ENCODE measurements at regions not wholly inside any gene's neighbourhood (a gene's known extent, or its start where the extent isn't known, plus 50 kb on each side); places are given as distances from the start of the nearest gene placed in this dataset.

DNA sequence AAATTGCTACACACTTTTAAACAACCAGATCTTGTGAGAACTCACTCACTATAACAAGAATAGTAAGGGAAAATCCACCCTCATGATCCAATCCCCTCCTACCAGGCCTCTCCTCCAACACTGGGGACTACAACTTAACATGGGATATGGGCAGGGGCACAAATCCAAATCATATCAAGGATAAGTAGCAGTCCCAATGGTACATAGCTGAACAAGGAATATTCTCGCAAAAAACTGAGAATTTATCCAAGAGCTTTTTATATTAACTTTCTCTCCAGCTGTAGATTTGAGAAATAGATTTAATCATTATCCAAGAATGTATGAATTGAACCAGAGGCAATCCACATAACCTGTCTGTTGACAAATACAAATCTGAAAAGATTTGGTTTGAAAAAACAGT is 185.2 kb downstream of the TMTC3 start:
- intact Hi-C loops (cut with micrococcal nuclease; ENCODE audit: unreplicated experiment): no loop called here
- BruUV-seq (replicated peaks): no TSS peak
- H3K4me3 ChIP-seq (ENCODE audit: low read depth, low read length, poor library complexity, severe bottlenecking): no peak overlapping the region
- no peaks in the 10 kb centered on the region for H3K4me1 ChIP-seq (ENCODE audit: insufficient read depth, low read length, poor library complexity, severe bottlenecking)
- POLR2A ChIA-PET (ENCODE audit: low non-redundant PET): no interaction called here
- no peaks in the 10 kb centered on the region for H3K9me3 ChIP-seq (ENCODE audit: low read depth, low read length, poor library complexity, severe bottlenecking)
- no peaks in the 10 kb centered on the region for H3K36me3 ChIP-seq (ENCODE audit: insufficient read depth, low read length, poor library complexity, severe bottlenecking)
- no peak overlapping the region for H3K27ac ChIP-seq (ENCODE audit: low read depth, low read length, poor library complexity, severe bottlenecking)
- no peak for DNase-seq (ENCODE audit: low spot score)
- no peaks in the 10 kb centered on the region for H3K27me3 ChIP-seq (replicated peaks; ENCODE audit: insufficient read depth, low read depth, low read length, poor library complexity)
- TF ChIP-seq, protein P1, sequence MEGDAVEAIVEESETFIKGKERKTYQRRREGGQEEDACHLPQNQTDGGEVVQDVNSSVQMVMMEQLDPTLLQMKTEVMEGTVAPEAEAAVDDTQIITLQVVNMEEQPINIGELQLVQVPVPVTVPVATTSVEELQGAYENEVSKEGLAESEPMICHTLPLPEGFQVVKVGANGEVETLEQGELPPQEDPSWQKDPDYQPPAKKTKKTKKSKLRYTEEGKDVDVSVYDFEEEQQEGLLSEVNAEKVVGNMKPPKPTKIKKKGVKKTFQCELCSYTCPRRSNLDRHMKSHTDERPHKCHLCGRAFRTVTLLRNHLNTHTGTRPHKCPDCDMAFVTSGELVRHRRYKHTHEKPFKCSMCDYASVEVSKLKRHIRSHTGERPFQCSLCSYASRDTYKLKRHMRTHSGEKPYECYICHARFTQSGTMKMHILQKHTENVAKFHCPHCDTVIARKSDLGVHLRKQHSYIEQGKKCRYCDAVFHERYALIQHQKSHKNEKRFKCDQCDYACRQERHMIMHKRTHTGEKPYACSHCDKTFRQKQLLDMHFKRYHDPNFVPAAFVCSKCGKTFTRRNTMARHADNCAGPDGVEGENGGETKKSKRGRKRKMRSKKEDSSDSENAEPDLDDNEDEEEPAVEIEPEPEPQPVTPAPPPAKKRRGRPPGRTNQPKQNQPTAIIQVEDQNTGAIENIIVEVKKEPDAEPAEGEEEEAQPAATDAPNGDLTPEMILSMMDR (conservative IDR thresholded peaks at IDR 0.05; ENCODE audit: low read depth, low read length): no peak
- no peak for TF ChIP-seq EZH2 (IDR thresholded peaks at IDR 0.05; ENCODE audit: borderline replicate concordance, low read depth, low read length, poor library complexity, severe bottlenecking)
- CTCF ChIA-PET: no interaction called here

DNA sequence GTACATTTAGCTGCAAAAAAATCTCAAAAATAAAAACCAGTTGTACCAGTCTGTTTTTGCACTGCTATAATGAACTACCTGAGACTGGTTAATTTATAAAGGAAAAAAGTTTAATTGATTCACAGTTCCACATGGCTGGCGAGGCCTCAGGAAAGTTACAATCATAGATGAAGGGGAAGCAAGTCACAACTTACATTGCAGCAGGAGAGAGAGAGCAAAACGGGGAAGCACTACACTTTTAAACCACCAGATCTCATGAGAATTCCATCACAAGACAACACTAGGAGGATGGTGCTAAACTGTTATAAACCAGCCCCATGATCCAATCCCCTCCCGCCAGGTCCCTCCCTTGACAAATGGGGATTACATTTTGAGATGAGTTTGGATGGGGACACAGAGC is 186.0 kb downstream of the TMTC3 start:
- no TSS peak for BruUV-seq (replicated peaks)
- Histone ChIP-seq H3K36me3 (ENCODE audit: insufficient read depth, low read length, poor library complexity, severe bottlenecking) (no peaks in the 10 kb centered on the region), H3K27ac (ENCODE audit: low read depth, low read length, poor library complexity, severe bottlenecking) (no peak overlapping the region), H3K4me1 (ENCODE audit: insufficient read depth, low read length, poor library complexity, severe bottlenecking) (no peaks in the 10 kb centered on the region), H3K27me3 (replicated peaks; ENCODE audit: insufficient read depth, low read depth, low read length, poor library complexity) (no peaks in the 10 kb centered on the region), H3K4me3 (ENCODE audit: low read depth, low read length, poor library complexity, severe bottlenecking) (no peak overlapping the region), H3K9me3 (ENCODE audit: low read depth, low read length, poor library complexity, severe bottlenecking) (no peaks in the 10 kb centered on the region)
- no peak for TF ChIP-seq EZH2 (IDR thresholded peaks at IDR 0.05; ENCODE audit: borderline replicate concordance, low read depth, low read length, poor library complexity, severe bottlenecking)
- TF ChIP-seq, protein P1 (conservative IDR thresholded peaks at IDR 0.05; ENCODE audit: low read depth, low read length): no peak
- ChIA-PET CTCF (no interaction called here), POLR2A (ENCODE audit: low non-redundant PET) (no interaction called here)
- DNase-seq (ENCODE audit: low spot score): no peak
- intact Hi-C loops (cut with micrococcal nuclease; ENCODE audit: unreplicated experiment): no loop called here

DNA sequence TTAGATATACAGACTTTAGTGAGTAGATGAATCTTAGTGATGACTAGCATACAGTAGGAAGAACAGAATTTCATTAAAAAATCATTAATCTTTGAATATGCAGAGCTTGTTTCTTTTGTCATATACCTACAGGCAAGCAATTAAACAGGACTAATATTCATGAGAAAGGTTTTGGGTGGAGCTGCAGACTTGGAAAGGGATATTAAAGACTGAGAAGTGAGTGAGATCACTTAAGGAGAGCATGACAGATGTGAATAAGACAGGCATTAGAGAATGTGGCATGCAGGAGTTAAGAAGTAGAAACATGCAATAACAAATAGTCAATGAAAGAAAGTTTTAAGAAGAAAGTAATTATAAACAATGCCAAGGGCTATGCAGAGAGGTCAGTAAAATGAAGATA is 187.7 kb downstream of the TMTC3 start:
- Histone ChIP-seq H3K9me3 (ENCODE audit: low read depth, low read length, poor library complexity, severe bottlenecking) (no peaks in the 10 kb centered on the region), H3K4me3 (ENCODE audit: low read depth, low read length, poor library complexity, severe bottlenecking) (no peak overlapping the region), H3K27me3 (replicated peaks; ENCODE audit: insufficient read depth, low read depth, low read length, poor library complexity) (no peaks in the 10 kb centered on the region), H3K27ac (ENCODE audit: low read depth, low read length, poor library complexity, severe bottlenecking) (no peak overlapping the region), H3K36me3 (ENCODE audit: insufficient read depth, low read length, poor library complexity, severe bottlenecking) (no peaks in the 10 kb centered on the region), H3K4me1 (ENCODE audit: insufficient read depth, low read length, poor library complexity, severe bottlenecking) (no peaks in the 10 kb centered on the region)
- no TSS peak for BruUV-seq (replicated peaks)
- no peak for DNase-seq (ENCODE audit: low spot score)
- intact Hi-C loops (cut with micrococcal nuclease; ENCODE audit: unreplicated experiment): no loop called here
- POLR2A ChIA-PET (ENCODE audit: low non-redundant PET): no interaction called here
- TF ChIP-seq EZH2 (IDR thresholded peaks at IDR 0.05; ENCODE audit: borderline replicate concordance, low read depth, low read length, poor library complexity, severe bottlenecking): no peak
- TF ChIP-seq, protein P1 (conservative IDR thresholded peaks at IDR 0.05; ENCODE audit: low read depth, low read length): no peak
- CTCF ChIA-PET: no interaction called here

All from A673 (cell line).